A673 (cell line): ENCODE measurements at regions not wholly inside any gene's neighbourhood (a gene's known extent, or its start where the extent isn't known, plus 50 kb on each side); places are given as distances from the start of the nearest gene placed in this dataset.
A peak's percentile ranks its signal among the peaks of the same experiment; 100 is the strongest.
"Not testable (repeated sequence)": the region's sequence is repeated elsewhere in the genome, so short reads cannot be mapped to it uniquely, and the experiment has no call there.

ENCODE experiments used
- BruUV-seq: library from RNA; stranded (reverse); fragments of 400-500 nt; replicated peaks from 2 replicates; lab custom pipeline; 2021; lab: Mats Ljungman, UMichigan
- CTCF ChIA-PET: fragments of 300-600 bp; sonication (Branson Sonifier 250); formaldehyde crosslinking; loops from one replicate; lab custom pipeline; 2022; ENCODE audit warnings: antibody characterized with exemption; lab: Charles Lee
- POLR2A ChIA-PET: fragments of 300-600 bp; sonication (Branson Sonifier 250); formaldehyde crosslinking; loops from one replicate; lab custom pipeline; 2022; ENCODE audit warnings: antibody characterized with exemption; ENCODE audit not compliant: low non-redundant PET; lab: Charles Lee
- DNase-seq: peaks from one replicate; pipeline ENCODE4 v3.0.0-alpha.2; 2015; ENCODE audit warnings: low spot score
- H3K27ac ChIP-seq: fragments of 200-600 bp; sonication (generic); 2 replicates; pipeline ENCODE4 v1.5.1; 2016; ENCODE audit warnings: mixed run types, low read depth, mild to moderate bottlenecking, mixed read lengths, antibody characterized with exemption, low read length; ENCODE audit not compliant: poor library complexity, severe bottlenecking
- H3K27me3 ChIP-seq: fragments of 200-600 bp; sonication (generic); replicated peaks from 2 replicates; pipeline ENCODE4 v1.6.1; 2017; ENCODE audit warnings: mixed run types, low read depth, mild to moderate bottlenecking, mixed read lengths, antibody characterized with exemption, low read length; ENCODE audit not compliant: insufficient read depth, poor library complexity
- H3K36me3 ChIP-seq: fragments of 200-600 bp; sonication (generic); 2 replicates; pipeline ENCODE4 v1.6.1; 2016; ENCODE audit warnings: mixed run types, mild to moderate bottlenecking, mixed read lengths, antibody characterized with exemption, low read length; ENCODE audit not compliant: insufficient read depth, poor library complexity, severe bottlenecking
- H3K4me1 ChIP-seq: fragments of 200-600 bp; sonication (generic); 2 replicates; pipeline ENCODE4 v1.6.1; 2017; ENCODE audit warnings: mixed run types, mild to moderate bottlenecking, mixed read lengths, antibody characterized with exemption, low read length; ENCODE audit not compliant: insufficient read depth, poor library complexity, severe bottlenecking
- H3K4me3 ChIP-seq: fragments of 200-600 bp; sonication (generic); 2 replicates; pipeline ENCODE4 v1.5.1; 2016; ENCODE audit warnings: low read depth, mixed run types, mild to moderate bottlenecking, mixed read lengths, low read length; ENCODE audit not compliant: poor library complexity, severe bottlenecking
- H3K9me3 ChIP-seq: fragments of 200-600 bp; sonication (generic); 2 replicates; pipeline ENCODE4 v1.6.1; 2016; ENCODE audit warnings: mixed run types, low read depth, mild to moderate bottlenecking, mixed read lengths, antibody characterized with exemption, low read length; ENCODE audit not compliant: poor library complexity, severe bottlenecking
- CTCF ChIP-seq: fragments of 300-800, 200-600 bp; sonication (generic); conservative IDR thresholded peaks from 2 replicates; pipeline ENCODE4 v1.5.1; 2017; ENCODE audit warnings: low read depth, mild to moderate bottlenecking, antibody characterized with exemption, low read length, moderate library complexity, mixed read lengths
- EZH2 ChIP-seq: fragments of 200-600 bp; sonication (generic); IDR thresholded peaks from 2 replicates; pipeline ENCODE4 v1.6.1; 2017; ENCODE audit warnings: borderline replicate concordance, low read depth, mild to moderate bottlenecking, mixed read lengths, antibody characterized with exemption, low read length; ENCODE audit not compliant: poor library complexity, severe bottlenecking
- intact Hi-C: fragments of 100-400 bp; cut with micrococcal nuclease; formaldehyde crosslinking; loops from one replicate; pipeline ENCODE4 v1.10.0; 2022; ENCODE audit not compliant: unreplicated experiment

- Histone ChIP-seq H3K27ac (no peak overlapping the region), H3K4me1 (peaks cover 36% of the 10 kb centered on the region), H3K36me3 (no peaks in the 10 kb centered on the region), H3K27me3 (no peaks in the 10 kb centered on the region), H3K9me3 (no peaks in the 10 kb centered on the region), H3K4me3 (no peak overlapping the region)
- TF ChIP-seq CTCF (no peak), EZH2 (no peak)
- POLR2A ChIA-PET, result no interaction called here
- intact Hi-C loops, result no loop called here
- no TSS peak for BruUV-seq
- CTCF ChIA-PET, result no interaction called here
- DNase-seq, result no peak
Measured at GRCh38 chr14:71399057-71399487, 491.8 kb downstream of the PCNX1 start.

- Histone ChIP-seq H3K36me3 (no peaks in the 10 kb centered on the region), H3K9me3 (no peaks in the 10 kb centered on the region), H3K4me3 (no peak overlapping the region), H3K27ac (peak overlapping the region; percentile 31), H3K4me1 (peaks cover 34% of the 10 kb centered on the region), H3K27me3 (no peaks in the 10 kb centered on the region)
- CTCF ChIA-PET, result no interaction called here
- POLR2A ChIA-PET, result interaction anchor here (0.6 kb wide), 1 partner anchor 255 kb away, joined by 5 read pairs; no protein-coding TSS in a partner anchor
- intact Hi-C loops, result loop anchor here (10.0 kb wide), 1 partner anchor 256 kb away; no protein-coding TSS in a partner anchor
- TF ChIP-seq EZH2 (no peak), CTCF (no peak)
- peak; percentile 59 for DNase-seq
- no TSS peak for BruUV-seq
Measured at GRCh38 chr14:71400871-71401321, 493.6 kb downstream of the PCNX1 start.

GRCh38 chr14:71402415-71402814 is 495.2 kb downstream of the PCNX1 start:
- H3K9me3 ChIP-seq, H3K4me3 ChIP-seq, H3K27ac ChIP-seq, H3K36me3 ChIP-seq, POLR2A ChIA-PET, DNase-seq, CTCF ChIA-PET, H3K27me3 ChIP-seq, BruUV-seq: not testable (repeated sequence)
- intact Hi-C loops, result loop anchor here (10.0 kb wide), 1 partner anchor 258 kb away; no protein-coding TSS in a partner anchor
- peaks cover 32% of the 10 kb centered on the region for H3K4me1 ChIP-seq

- intact Hi-C loops, result loop anchor here (10.0 kb wide), 1 partner anchor 259 kb away; no protein-coding TSS in a partner anchor
- Histone ChIP-seq H3K27ac (no peak overlapping the region), H3K36me3 (no peaks in the 10 kb centered on the region), H3K4me1 (peaks cover 31% of the 10 kb centered on the region), H3K27me3 (no peaks in the 10 kb centered on the region), H3K9me3 (no peaks in the 10 kb centered on the region), H3K4me3 (no peak overlapping the region)
- no peak for TF ChIP-seq EZH2
- peak; percentile 32; the same call in 1 of the 2 replicates for TF ChIP-seq CTCF
- peak; percentile 52 for DNase-seq
- BruUV-seq, result no TSS peak
- ChIA-PET CTCF (interaction anchor here (1.0 to 1.1 kb wide), 2 partner anchors 81 to 265 kb away, joined by 3 read pairs; no protein-coding TSS in a partner anchor), POLR2A (interaction anchor here (0.6 kb wide), 2 partner anchors 12 to 84 kb away, joined by 3 to 10 read pairs; partner anchors contain the start of gene SIPA1L1)
Measured at GRCh38 chr14:71403656-71404055, 496.4 kb downstream of the PCNX1 start.
